MCF 10A (cell line): ENCODE measurements at regions not wholly inside any gene's neighbourhood (a gene's known extent, or its start where the extent isn't known, plus 50 kb on each side); places are given as distances from the start of the nearest gene placed in this dataset.

ENCODE experiments used
- BruUV-seq: library from RNA; stranded (reverse); fragments of 400-500 nt; replicated peaks from 2 replicates; lab custom pipeline; 2021; lab: Mats Ljungman, UMichigan
- CTCF ChIA-PET: fragments of 300-600 bp; sonication (Branson Sonifier 250); formaldehyde crosslinking; extraction: SDS; loops from one replicate; lab custom pipeline; 2021; ENCODE audit warnings: antibody characterized with exemption, inconsistent platforms; lab: Yijun Ruan, JAX
- POLR2A ChIA-PET: fragments of 300-600, 350-650 bp; sonication (Branson Sonifier 250); formaldehyde crosslinking; extraction: SDS; loops from one replicate; lab custom pipeline; 2020; ENCODE audit warnings: antibody characterized with exemption, inconsistent platforms; lab: Yijun Ruan, JAX
- DNase-seq: peaks from one replicate; pipeline ENCODE4 v3.0.0-alpha.2; 2018; ENCODE audit not compliant: unreplicated experiment
- H3K27ac Mint-ChIP-seq: one replicate; pipeline ENCODE4 v1.8.0; 2022; ENCODE audit warnings: mild to moderate bottlenecking, low read depth, mixed read lengths; ENCODE audit not compliant: unreplicated experiment
- H3K27me3 Mint-ChIP-seq: one replicate; pipeline ENCODE4 v1.8.0; 2022; ENCODE audit warnings: mixed read lengths; ENCODE audit not compliant: insufficient read depth, unreplicated experiment
- H3K36me3 Mint-ChIP-seq: one replicate; pipeline ENCODE4 v1.8.0; 2022; ENCODE audit warnings: mild to moderate bottlenecking, moderate library complexity, mixed read lengths; ENCODE audit not compliant: insufficient read depth, unreplicated experiment
- H3K4me1 Mint-ChIP-seq: one replicate; pipeline ENCODE4 v1.8.0; 2022; ENCODE audit warnings: mixed read lengths; ENCODE audit not compliant: insufficient read depth, unreplicated experiment
- H3K4me3 Mint-ChIP-seq: one replicate; pipeline ENCODE4 v1.8.0; 2022; ENCODE audit warnings: mild to moderate bottlenecking, moderate library complexity, mixed read lengths; ENCODE audit not compliant: unreplicated experiment
- H3K9me3 Mint-ChIP-seq: one replicate; pipeline ENCODE4 v1.8.0; 2022; ENCODE audit warnings: mixed read lengths; ENCODE audit not compliant: unreplicated experiment
- CTCF ChIP-seq: fragments of 200-600 bp; IDR thresholded peaks from one replicate; pipeline ENCODE4 v1.8.0; 2022; ENCODE audit warnings: antibody characterized with exemption, mild to moderate bottlenecking; ENCODE audit not compliant: unreplicated experiment
- intact Hi-C: fragments of 100-400 bp; cut with micrococcal nuclease; formaldehyde crosslinking; loops from 2 replicates; pipeline ENCODE4 v1.14.1; 2022

DNA sequence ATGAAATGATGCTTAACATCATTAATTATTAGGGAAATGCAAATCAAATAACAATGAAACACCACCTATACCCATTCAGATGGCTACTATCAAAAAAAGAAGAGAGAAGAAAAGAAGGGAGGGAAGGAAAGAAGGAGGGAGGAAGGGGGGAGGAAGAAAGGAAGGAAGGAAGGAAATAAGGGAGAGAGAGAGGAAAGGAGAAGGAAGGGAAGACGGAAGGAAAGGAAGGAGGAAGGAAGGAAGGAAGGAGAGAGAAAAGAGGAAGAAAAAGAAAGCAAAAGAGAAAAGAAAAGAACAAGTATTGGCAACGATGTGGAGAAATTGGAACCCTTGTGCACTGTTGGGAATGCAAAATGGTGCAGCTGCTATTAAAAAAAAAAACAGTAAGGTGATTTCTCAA lies 363.3 kb downstream of the TNS1 start:
- Mint-ChIP-seq H3K36me3 (no peaks in the 10 kb centered on the region), H3K4me3 (no peak overlapping the region), H3K27ac (no peak overlapping the region), H3K9me3 (no peaks in the 10 kb centered on the region), H3K4me1 (no peaks in the 10 kb centered on the region), H3K27me3 (no peaks in the 10 kb centered on the region)
- intact Hi-C loops: no loop called here
- no peak for DNase-seq
- ChIA-PET POLR2A (no interaction called here), CTCF (no interaction called here)
- BruUV-seq: no TSS peak
- TF ChIP-seq CTCF: no peak

GRCh38 chr2:217638533-217638932 lies 364.3 kb downstream of the TNS1 start:
- no peaks in the 10 kb centered on the region for H3K27me3 Mint-ChIP-seq
- ChIA-PET POLR2A (no interaction called here), CTCF (no interaction called here)
- H3K4me3 Mint-ChIP-seq: no peak overlapping the region
- no peaks in the 10 kb centered on the region for H3K9me3 Mint-ChIP-seq
- no peak for TF ChIP-seq CTCF
- no peak overlapping the region for H3K27ac Mint-ChIP-seq
- no TSS peak for BruUV-seq
- no peaks in the 10 kb centered on the region for H3K36me3 Mint-ChIP-seq
- DNase-seq: no peak
- H3K4me1 Mint-ChIP-seq: no peaks in the 10 kb centered on the region
- intact Hi-C loops: no loop called here

DNA sequence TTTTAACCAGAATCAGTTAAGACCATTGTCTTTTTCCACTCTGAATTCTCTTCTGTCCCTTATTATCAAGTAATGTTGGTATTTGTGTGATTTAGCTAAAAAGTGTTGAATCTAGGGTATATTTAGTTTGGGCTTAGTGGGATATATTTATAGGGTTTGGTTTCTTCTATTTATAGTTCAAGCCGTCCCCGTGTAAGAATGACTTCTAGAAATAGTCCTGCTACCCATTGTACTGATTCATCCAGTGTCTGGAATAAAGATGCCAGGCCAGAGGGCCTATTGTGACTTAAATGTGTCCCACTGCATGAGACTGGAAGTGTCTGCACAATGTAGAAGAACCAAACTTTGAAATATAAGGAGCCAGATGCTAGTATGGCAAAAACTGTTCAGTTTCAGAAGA lies 364.8 kb downstream of the TNS1 start:
- Mint-ChIP-seq H3K9me3 (no peaks in the 10 kb centered on the region), H3K36me3 (no peaks in the 10 kb centered on the region), H3K27ac (no peak overlapping the region), H3K4me1 (no peaks in the 10 kb centered on the region), H3K27me3 (no peaks in the 10 kb centered on the region), H3K4me3 (no peak overlapping the region)
- ChIA-PET POLR2A (no interaction called here), CTCF (interaction anchor here (5.5 kb wide), 1 partner anchor 13 kb away, joined by 46 read pairs; no protein-coding TSS in a partner anchor)
- intact Hi-C loops: no loop called here
- BruUV-seq: no TSS peak
- TF ChIP-seq CTCF: no peak
- no peak for DNase-seq

DNA sequence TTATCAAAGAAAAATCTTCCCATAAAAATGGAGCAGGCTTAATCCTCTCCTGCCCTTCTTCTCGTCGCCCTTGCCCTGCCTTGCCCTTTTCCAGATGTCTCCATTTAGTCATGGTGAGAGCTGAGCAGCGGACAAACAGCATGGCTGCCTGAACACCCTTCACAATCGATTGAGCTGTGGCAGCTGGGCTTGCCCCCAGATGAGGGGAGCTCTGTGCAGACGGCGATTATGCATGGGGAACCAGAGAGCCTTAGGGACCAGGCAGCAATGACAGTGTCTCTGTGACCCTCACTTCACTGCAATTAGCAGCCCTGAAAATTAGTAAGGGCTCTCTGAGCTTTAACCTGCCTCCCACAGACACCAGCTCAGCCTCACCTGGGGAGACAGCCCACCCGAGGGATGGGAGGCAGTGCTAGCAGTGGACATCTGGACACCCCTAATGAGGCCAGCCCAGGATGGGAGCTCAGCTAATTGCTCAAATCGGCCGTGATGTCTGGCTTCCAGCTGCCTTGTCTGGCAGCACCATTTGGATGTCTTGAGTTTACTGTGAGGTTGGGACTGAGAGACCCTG lies 365.7 kb downstream of the TNS1 start:
- peaks cover under 1% of the 10 kb centered on the region for H3K27me3 Mint-ChIP-seq
- no peak for DNase-seq
- H3K9me3 Mint-ChIP-seq: no peaks in the 10 kb centered on the region
- H3K4me1 Mint-ChIP-seq: no peaks in the 10 kb centered on the region
- no peak overlapping the region for H3K27ac Mint-ChIP-seq
- intact Hi-C loops: no loop called here
- TF ChIP-seq CTCF: no peak
- no TSS peak for BruUV-seq
- H3K36me3 Mint-ChIP-seq: no peaks in the 10 kb centered on the region
- ChIA-PET CTCF (interaction anchor here (0.6 to 5.5 kb wide), 3 partner anchors 14 to 494 kb away, joined by 3 to 46 read pairs (median 4); no protein-coding TSS in a partner anchor), POLR2A (no interaction called here)
- no peak overlapping the region for H3K4me3 Mint-ChIP-seq
